Fibroblast of peridontal ligament (primary cell): ENCODE measurements at regions not wholly inside any gene's neighbourhood (a gene's known extent, or its start where the extent isn't known, plus 50 kb on each side); places are given as distances from the start of the nearest gene placed in this dataset.
A peak's percentile ranks its signal among the peaks of the same experiment; 100 is the strongest.
"Not testable (repeated sequence)": the region's sequence is repeated elsewhere in the genome, so short reads cannot be mapped to it uniquely, and the experiment has no call there.

ENCODE experiments used
- DNase-seq: peaks from one replicate; pipeline ENCODE4 v3.0.0-alpha.2; 2010; ENCODE audit errors: extremely low read depth

DNA sequence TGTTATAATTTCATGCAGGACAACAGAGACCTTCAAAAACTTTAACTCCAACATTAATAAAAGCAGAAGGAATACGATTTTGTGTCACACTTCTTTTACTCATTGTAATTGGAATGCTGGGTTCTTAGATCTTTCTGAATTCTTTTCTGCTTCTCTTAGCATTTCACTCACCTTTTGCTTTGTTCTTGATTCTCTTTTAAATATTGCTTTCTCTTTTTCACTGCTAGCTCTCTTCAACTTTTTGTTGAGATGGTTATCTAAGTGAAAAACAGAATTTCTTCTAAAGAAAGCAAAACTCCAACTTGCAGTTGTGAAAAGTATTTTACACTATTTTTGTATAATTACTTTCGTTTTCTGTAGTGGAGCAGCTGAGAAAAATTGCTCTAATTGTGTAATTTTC is 212.6 kb upstream of the KIF2A start:
- DNase-seq: no peak

DNA sequence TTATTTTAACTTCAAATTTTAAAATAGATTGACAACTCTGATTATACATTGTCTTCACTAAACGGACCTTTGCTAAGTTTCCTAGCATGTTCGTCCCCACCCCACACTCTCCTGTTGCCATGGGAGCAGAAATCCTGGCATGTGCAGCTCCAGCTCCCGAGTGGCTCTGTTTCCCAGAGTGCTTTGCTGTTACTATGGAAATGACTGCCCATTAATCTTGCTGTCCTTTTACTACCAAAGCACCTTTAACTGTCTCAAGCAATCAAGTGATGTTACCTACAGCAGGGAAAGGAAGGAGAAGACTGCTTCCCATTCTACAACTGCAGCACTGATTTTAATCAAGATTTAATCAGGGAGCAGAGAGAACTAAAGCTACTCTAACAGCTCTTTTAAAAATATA is 212.0 kb upstream of the KIF2A start:
- peak; percentile 41 for DNase-seq

DNA sequence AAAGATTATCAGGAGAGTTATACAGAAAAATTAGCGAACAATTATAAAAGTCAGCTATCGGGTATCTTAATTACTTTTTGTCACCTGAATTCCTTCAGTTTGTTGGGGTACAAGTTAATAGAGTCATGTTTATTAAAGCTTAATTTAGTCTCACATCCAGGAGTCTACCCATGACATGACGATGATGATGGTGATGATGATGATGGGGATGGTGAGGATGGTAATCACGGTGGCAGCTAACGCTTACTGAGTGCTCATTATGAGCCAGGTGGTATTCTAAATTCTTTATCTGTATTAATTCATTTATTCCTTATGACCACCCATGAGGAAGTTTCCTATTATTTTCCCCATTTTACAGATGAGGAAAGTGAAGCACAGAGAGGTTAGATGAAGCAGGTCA is 208.6 kb upstream of the KIF2A start:
- no peak for DNase-seq

DNA sequence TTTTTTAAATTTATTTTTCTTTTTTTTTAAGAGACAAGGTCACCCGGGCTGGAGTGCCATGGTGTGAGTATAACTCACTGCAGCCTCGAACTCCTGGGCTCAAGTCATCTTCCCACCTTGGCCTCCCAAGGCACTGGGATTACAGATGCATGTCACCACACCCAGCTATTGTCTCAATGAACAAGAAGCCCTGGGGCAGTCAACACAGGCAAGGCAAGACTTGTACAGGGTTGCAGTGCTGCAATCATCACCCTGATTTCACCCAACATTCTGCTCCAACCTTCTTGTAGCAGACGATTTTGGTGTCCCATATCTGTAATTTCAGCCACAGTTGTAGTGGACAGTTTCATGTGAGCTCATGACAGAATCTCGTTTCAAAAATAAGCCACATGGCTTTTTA is 205.8 kb upstream of the KIF2A start:
- no peak for DNase-seq

DNA sequence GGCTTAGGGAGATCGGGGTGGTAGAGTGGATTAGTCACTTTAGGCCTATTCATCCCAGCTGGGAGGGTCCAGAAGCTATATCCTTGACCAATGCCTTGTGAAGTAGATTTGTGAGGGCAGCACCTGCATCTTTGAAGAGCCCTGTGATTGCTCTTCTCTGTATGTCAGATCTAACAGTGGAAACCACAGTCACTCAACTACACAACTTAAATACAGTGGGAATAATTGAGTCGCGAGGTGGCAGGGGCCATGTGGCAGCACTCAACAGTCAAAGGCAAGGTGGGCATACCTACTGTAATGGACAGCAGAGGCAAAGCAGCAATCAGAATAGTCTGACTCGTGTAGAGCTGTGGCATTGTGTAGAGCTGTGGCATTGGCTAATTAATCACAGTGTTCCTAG is 202.1 kb upstream of the KIF2A start:
- not testable (repeated sequence) for DNase-seq

DNA sequence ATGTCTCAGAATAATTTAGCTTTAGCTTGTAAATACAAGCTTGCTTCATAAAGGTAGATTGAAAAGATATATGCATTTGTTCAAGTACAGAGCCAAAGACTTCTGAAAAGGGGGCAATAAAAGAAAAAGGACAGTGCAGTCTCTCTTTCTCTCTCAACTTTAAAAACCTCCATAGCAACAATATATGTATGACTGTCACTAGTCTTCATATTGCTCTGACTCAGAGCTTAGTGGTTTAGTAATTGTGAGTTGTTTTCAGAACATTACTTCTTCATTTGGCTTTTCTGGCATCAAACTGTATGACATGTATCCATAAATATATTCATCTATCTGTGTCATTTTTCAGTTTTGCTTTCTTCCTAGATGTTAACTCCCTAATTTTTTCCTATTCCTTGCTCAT is 194.6 kb upstream of the KIF2A start:
- no peak for DNase-seq

DNA sequence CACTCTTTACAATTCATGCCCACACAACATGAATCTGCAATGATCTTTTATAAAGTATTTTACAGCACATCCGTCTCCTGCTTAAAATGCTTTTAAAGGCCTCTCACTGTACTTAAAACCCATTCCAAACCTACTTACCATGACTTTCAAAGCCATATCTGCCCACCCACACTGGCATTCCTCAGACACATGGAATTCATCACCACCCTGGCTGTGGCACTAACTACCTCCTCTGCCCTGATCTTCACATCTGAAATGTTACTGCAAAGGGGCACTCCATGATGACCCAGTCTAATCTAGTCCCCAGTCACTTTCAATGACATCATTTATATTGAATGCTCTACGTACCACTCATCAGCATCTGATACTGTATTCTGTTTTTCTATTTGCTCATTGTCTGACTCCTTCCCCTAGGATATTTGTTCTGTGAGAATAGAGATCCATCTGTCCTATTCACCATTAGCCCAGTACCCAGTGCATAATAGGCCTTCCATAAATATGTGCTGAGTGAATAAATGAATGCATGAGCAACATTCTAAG is 193.2 kb upstream of the KIF2A start:
- no peak for DNase-seq

DNA sequence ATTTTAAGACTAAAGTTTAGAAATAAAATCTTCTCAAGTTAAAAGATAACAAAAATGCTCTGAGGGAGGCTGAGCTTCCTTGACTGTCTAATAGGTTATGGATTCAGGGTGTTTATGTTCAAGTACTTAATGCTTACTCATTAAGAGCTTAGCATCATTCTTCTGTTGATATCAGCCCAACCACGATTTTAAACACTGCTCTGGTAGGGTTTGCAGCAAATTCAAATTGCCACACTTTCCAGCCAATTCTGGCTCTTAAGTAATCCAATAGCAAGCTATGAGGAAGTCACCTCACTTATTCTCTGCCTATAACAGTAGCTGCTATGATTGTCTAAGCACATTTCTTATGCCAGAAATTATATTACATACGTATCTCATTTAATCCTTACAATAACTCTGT is 191.0 kb upstream of the KIF2A start:
- no peak for DNase-seq

DNA sequence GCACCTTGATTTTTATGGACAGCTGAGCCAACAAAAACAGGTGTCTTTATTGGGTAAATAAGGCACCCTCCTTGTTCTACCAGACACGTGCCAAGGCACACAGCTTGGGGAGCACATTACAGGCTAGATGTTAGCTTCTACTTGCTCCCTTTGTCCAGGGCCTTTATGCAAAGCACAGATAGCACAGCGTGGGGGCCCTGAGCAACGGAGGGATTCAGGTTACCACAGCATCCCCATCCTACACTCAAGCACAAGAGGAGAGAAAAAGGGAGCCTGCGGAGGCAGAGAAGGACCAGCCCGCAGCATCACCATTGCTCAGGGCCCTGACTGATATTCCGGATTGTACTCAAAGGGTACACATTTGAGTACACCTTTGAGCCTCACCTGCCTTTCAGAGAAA is 181.7 kb upstream of the KIF2A start:
- no peak for DNase-seq

DNA sequence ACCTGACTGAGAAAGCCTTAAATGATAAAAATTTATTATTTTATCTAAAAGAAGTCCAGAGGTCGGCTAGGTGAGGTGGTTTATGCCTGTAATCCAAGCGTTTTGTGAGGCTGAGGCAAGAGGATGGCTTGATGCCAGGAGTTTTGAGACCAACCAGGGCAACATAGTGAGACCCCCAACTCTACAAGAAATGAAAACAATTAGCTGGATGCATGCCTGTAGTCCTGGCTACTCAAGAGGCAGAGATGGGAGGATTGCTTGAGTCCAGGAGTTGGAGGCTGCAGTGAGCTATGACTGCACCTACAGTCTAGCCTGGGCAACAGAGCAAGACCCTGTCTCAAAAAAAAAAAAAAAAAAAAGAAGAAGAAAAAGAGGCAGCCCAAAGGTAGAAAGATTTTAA is 179.9 kb upstream of the KIF2A start:
- no peak for DNase-seq

DNA sequence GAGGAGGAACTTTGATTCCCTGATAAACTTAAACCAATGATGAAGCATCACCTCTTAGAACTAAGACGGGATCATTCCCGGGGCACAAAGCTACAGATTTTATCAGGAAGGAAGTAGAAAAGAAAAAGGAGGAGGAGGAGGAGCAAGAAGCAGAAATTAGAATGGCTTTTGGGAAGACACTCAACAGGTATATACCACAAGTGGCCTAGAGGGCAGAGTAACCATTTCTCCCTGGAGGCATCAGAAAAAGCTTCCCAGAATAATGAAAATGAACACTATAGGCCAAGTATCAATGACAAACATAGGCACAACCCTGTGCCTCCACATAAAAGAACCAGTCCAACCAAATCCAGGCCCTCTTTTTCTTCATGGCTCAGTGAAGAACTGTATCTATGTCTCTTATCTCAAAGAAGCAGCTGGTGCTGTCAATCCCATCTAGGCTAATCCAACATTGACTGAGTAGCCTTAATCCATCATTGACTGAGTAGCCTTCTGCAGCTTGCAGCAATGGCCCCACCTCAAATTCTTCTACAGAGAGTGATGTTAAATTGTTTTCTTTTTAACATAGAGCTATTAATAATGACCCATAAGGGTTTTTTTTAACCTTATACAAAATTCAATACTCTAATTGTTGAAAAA is 178.8 kb upstream of the KIF2A start:
- no peak for DNase-seq

DNA sequence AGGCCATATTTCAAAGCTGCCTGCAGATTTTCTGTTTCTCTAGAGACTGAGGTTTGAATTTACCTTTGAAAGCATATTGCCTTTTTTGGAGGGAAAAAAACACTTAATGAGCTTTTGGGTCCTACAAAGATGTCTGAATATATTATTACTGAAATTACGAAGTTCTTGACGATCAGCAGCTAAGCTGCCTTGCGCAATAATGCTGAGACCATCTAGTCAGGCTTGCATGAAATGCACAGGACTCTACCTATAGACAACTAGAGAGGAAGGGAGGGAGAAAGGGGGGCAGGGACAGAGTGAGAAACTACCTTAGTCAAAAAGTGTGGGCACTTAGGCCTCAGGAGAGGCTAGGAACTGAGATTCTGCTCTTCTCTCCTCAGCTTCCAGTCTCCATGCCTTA is 175.9 kb upstream of the KIF2A start:
- DNase-seq: no peak

DNA sequence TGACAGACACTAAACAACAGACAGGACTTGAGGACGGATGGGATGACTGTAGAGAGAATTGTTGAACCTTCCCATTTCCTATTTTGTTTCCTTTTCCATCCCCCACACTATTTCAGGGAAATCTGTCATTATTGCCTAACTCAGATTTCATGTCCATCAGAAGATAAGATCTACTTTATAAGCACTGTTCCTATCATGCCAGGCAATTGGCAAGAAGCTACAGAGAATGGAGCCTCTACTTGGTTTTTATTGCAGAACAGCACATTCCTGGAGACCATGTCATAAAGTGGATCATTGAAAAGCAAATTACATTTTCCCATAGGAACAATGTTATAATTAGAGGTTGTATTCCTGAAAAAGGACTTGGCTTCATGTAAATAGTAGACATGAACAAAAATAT is 173.7 kb upstream of the KIF2A start:
- DNase-seq: no peak

DNA sequence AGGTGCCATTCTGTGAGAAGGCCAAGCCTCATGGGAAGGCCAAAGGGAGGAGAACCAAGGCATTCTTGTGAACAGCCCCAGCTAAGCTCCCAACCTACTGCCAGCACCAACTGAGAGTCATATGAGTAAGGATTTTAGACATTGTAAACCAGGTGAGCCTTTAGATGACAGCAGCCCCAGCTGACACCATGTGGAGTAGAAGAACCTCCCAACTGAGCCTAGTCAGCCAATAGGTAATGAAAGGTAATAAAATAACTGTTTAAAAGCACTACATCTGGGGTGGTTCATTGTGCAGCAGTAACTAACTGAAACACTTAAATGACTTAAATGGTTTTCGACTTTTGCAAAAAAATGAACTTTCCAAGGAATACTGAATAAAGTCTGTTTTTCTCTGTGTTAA is 172.6 kb upstream of the KIF2A start:
- DNase-seq: no peak

DNA sequence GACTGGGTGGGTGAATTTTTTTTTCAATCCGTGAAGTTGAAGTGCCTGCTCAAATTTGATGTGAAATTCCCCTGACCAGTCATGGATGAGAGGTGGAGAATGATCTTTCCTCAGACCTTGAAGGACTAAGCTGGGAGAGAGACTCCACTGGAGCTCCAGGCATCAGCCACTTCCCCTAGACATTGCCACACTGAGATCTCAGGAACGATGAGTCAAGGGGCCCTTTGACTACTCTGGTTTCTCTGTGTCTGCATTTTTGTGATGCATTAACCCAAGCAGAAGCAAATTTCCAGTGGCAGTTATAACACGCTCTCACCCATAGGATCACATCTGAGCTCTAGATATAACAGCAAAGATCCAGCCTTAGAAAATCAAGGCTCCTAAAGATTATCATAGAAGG is 171.2 kb upstream of the KIF2A start:
- no peak for DNase-seq

DNA sequence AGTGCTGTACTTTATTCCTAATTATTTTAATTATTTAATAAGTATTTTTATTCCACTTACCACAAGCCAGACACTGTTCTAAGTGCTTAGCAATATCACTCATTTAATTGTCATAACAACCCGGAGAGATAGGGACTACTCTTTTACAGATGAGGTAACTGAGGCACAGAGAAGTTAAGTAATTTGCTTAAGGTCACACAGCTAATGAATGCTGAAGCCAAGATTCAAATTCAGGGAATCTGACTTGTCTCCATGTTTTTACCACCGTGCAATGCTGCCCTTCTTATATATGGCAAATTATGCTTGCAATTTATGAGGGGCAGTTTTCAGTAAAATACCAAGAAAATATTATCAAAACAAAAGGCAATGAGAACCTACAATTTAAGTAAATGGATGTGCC is 168.4 kb upstream of the KIF2A start:
- no peak for DNase-seq

DNA sequence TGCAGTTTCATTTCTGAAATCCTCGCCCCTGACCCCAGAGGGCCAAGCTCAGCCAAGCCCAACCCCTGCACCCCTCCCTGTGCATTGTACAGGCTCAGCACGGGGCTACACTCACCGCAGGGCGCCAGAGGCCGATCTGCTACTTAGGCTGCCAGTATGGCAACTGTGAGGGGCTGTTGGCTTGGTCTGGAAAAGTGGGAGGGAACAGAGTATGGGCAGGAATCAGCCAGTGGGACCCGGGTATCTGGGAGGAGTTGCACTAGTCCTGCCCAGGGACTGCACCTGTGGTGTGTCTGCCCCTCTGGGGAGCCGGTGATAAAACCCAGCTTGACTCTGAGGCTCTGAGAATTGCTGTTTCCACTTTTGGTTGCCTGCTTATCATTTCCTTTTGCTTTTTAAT is 167.4 kb upstream of the KIF2A start:
- no peak for DNase-seq

DNA sequence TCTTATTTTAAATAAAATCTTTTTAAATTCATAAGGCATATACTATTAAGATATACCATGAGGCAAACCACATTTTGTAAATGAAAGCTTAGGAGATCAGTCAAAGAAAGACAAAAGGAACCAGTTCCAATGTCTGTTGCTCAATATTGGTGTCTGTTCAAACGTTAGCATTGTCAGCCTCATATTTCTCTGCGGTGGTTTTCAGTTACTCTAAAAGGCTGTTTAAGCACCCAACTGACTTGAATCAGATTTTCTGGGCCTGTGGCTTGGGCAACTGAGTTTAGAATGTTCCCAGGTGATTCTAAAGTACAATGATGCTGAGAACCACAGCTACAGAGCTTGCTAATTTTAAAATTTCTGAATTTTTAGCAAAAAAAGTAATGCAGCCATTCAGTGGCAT is 166.3 kb upstream of the KIF2A start:
- no peak for DNase-seq

DNA sequence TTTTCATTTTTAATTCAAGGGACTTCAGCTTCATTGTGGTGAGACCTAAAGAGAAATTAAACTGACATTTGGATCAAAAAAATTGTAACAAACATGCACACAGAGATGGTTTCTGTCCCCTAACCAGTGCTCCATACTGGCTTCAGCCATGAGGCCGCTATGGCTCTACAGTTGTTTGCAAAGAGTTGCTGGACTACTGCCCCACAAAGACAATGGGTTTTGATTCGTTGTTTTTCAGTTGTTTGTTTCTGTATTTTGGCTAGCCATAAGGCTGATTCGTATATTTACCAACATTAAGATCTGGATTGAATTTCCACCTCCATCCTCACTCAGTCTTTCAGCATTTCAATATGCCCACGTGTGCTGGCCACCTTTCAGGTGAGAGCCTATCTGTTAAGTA is 163.7 kb upstream of the KIF2A start:
- no peak for DNase-seq

DNA sequence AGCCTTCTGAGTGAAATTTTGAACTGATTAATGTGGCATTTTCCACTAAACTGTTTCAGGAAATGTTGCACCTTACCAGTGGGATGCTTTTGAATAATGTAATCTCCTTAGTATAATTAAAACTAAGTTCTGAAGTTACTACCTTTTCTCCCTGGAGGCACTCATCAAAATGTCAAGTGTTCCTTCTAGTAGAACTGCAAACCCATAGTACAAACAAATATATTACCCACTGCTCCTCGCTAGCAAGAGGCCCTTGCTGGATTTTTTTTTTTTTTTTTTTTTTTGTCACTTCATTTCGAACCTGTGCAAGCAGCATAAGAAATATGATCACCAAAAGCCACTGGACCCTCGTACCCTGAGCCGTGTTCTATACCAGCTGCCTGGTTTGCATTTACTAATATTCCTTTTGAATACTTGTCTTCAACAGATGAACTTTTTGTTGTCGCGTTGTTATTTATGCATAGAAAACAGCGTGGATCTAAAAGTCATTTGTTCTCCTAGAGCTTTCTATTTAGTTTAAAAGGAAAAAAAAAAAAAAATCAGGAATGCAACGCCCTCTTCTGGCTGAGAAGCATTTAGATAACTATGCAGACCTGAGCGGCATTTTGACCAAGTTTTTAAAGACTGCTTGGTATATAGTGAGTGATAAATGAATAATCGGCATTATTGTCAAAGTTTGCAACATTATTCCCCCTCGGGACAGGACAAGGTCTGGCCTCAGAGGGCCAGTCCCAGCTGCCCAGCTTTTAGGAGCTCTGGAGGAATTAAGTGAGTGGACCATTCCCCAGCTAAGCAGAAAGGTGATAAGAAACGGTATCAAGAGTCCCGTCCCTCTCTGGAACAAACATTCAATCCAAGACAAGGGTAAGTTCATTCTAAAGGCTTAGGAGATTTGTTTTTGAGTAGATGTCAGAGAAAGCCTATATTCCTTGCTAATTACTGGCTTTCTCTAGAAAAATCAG is 162.5 kb upstream of the KIF2A start:
- DNase-seq: peak; percentile 58

DNA sequence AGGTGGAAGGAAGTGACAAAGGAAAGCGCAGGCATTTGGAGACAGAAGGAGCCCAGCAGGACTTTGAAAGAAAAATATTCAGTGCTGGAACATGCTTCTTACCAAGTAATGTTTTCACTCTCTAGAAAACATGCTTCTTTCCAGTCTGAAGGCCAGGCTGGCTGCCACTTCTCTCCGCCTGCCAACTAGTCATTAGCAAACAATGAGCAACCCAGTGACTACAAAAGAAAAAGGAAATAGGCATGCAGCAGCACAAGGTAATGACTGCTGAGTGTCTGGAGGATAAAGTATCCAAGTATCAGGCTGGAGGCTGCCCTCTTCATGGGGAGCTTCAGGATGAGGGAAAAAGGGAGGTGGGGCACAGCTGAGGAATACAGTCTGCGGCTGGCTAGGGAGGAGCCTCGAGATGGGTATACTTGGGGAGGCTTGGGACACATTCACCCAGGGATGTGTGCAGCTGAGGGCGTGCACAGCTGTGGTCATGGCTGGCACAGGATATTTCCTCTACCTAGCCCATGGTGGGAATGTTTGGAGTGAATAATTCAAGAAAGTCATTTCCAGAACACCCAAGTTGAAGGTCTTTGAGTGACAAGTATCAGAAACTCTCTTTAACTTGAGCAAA is 161.5 kb upstream of the KIF2A start:
- DNase-seq: no peak

DNA sequence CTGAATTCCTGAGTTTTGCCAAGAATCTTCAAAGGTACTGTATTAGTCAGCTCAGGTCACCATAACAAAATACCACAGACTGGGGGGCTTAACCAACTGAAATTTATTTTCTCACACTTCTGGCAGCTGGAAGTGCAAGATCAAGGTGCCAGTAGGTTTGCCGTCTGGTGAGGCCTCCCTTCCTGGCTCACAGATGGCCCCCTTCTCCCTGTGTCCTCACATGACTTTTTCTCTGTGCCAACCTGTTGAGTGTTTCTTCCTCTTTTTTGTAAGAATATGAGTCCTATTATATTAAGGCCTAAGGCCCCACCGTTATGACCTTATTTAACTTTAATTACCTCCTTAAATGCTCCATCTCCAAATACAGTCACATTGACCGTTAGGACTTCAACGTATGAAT is 156.1 kb upstream of the KIF2A start:
- DNase-seq: no peak
